ENCODE measurements at regions not wholly inside any gene's neighbourhood (a gene's known extent, or its start where the extent isn't known, plus 50 kb on each side); places are given as distances from the start of the nearest gene placed in this dataset.

DNA sequence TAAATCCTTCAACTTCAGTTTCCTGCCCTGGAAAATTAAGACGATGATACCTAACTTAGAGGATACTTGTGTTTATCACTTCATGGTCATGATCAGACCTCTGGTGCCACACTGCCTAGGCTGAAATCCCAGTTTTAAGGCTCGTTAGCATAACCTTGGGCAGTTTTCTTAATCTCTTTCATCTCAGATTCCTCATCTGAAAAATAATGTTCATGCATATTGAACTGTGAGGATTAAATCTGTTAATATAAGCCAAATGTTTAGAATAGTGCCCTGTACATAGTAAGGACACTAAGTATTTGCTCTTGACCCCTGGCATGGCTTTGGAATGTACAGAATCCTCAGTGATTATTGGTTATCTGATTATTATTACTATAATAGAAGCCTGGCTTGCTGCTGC is 79.7 kb downstream of the OGFRL1 start:
- TF ChIP-seq, protein P1, sequence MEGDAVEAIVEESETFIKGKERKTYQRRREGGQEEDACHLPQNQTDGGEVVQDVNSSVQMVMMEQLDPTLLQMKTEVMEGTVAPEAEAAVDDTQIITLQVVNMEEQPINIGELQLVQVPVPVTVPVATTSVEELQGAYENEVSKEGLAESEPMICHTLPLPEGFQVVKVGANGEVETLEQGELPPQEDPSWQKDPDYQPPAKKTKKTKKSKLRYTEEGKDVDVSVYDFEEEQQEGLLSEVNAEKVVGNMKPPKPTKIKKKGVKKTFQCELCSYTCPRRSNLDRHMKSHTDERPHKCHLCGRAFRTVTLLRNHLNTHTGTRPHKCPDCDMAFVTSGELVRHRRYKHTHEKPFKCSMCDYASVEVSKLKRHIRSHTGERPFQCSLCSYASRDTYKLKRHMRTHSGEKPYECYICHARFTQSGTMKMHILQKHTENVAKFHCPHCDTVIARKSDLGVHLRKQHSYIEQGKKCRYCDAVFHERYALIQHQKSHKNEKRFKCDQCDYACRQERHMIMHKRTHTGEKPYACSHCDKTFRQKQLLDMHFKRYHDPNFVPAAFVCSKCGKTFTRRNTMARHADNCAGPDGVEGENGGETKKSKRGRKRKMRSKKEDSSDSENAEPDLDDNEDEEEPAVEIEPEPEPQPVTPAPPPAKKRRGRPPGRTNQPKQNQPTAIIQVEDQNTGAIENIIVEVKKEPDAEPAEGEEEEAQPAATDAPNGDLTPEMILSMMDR (IDR thresholded peaks at IDR 0.05; ENCODE audit: low read depth, low read length, missing input control) = no peak
- TF ChIP-seq, protein P2, sequence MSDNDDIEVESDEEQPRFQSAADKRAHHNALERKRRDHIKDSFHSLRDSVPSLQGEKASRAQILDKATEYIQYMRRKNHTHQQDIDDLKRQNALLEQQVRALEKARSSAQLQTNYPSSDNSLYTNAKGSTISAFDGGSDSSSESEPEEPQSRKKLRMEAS (IDR thresholded peaks at IDR 0.05) = no peak
- TF ChIP-seq, protein P3, sequence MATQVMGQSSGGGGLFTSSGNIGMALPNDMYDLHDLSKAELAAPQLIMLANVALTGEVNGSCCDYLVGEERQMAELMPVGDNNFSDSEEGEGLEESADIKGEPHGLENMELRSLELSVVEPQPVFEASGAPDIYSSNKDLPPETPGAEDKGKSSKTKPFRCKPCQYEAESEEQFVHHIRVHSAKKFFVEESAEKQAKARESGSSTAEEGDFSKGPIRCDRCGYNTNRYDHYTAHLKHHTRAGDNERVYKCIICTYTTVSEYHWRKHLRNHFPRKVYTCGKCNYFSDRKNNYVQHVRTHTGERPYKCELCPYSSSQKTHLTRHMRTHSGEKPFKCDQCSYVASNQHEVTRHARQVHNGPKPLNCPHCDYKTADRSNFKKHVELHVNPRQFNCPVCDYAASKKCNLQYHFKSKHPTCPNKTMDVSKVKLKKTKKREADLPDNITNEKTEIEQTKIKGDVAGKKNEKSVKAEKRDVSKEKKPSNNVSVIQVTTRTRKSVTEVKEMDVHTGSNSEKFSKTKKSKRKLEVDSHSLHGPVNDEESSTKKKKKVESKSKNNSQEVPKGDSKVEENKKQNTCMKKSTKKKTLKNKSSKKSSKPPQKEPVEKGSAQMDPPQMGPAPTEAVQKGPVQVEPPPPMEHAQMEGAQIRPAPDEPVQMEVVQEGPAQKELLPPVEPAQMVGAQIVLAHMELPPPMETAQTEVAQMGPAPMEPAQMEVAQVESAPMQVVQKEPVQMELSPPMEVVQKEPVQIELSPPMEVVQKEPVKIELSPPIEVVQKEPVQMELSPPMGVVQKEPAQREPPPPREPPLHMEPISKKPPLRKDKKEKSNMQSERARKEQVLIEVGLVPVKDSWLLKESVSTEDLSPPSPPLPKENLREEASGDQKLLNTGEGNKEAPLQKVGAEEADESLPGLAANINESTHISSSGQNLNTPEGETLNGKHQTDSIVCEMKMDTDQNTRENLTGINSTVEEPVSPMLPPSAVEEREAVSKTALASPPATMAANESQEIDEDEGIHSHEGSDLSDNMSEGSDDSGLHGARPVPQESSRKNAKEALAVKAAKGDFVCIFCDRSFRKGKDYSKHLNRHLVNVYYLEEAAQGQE (IDR thresholded peaks at IDR 0.05) = no peak
- no peak for TF ChIP-seq EGR1 (IDR thresholded peaks at IDR 0.05; ENCODE audit: low read depth in 2 of 2)
- TF ChIP-seq SP1 (IDR thresholded peaks at IDR 0.05) = no peak
- no peak for TF ChIP-seq RXRA (IDR thresholded peaks at IDR 0.05)
- no peak for TF ChIP-seq TAF1 (conservative IDR thresholded peaks at IDR 0.05)
- no peak for TF ChIP-seq YY1 (IDR thresholded peaks at IDR 0.05)
- no peak for TF ChIP-seq JUND (IDR thresholded peaks at IDR 0.05)
- no peak for TF ChIP-seq RAD21 (IDR thresholded peaks at IDR 0.05)
- no peak for TF ChIP-seq NR2F2 (IDR thresholded peaks at IDR 0.05)
- TF ChIP-seq, protein P4, sequence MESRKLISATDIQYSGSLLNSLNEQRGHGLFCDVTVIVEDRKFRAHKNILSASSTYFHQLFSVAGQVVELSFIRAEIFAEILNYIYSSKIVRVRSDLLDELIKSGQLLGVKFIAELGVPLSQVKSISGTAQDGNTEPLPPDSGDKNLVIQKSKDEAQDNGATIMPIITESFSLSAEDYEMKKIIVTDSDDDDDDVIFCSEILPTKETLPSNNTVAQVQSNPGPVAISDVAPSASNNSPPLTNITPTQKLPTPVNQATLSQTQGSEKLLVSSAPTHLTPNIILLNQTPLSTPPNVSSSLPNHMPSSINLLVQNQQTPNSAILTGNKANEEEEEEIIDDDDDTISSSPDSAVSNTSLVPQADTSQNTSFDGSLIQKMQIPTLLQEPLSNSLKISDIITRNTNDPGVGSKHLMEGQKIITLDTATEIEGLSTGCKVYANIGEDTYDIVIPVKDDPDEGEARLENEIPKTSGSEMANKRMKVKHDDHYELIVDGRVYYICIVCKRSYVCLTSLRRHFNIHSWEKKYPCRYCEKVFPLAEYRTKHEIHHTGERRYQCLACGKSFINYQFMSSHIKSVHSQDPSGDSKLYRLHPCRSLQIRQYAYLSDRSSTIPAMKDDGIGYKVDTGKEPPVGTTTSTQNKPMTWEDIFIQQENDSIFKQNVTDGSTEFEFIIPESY (IDR thresholded peaks at IDR 0.05) = no peak
- TF ChIP-seq HNF4A (conservative IDR thresholded peaks at IDR 0.05) = no peak

Measured in liver (tissue), 3 donors.